Ishikawa (cell line): ENCODE measurements at regions not wholly inside any gene's neighbourhood (a gene's known extent, or its start where the extent isn't known, plus 50 kb on each side); places are given as distances from the start of the nearest gene placed in this dataset.

Source experiments
- CEBPB ChIP-seq: IDR thresholded peaks from 2 replicates; pipeline ENCODE4 v1.6.1; 2012
- CREB1 ChIP-seq: IDR thresholded peaks from 2 replicates; pipeline ENCODE4 v1.6.1; 2012; ENCODE audit warnings: low read depth
- EGR1 ChIP-seq: IDR thresholded peaks from 2 replicates; pipeline ENCODE4 v1.6.1; 2012
- EP300 ChIP-seq: IDR thresholded peaks from 2 replicates; pipeline ENCODE4 v1.6.1; 2012; ENCODE audit warnings: borderline replicate concordance
- FOXM1 ChIP-seq: IDR thresholded peaks from 2 replicates; pipeline ENCODE4 v1.6.1; 2012; ENCODE audit warnings: low read depth, borderline replicate concordance
- MAX ChIP-seq: IDR thresholded peaks from 2 replicates; pipeline ENCODE4 v1.6.1; 2012
- NFIC ChIP-seq: IDR thresholded peaks from 2 replicates; pipeline ENCODE4 v1.6.1; 2012
- RAD21 ChIP-seq: IDR thresholded peaks from 2 replicates; pipeline ENCODE4 v1.6.1; 2012; ENCODE audit warnings: low read depth
- REST ChIP-seq: IDR thresholded peaks from 2 replicates; pipeline ENCODE4 v1.6.1; 2012; ENCODE audit warnings: low read depth, mild to moderate bottlenecking
- TAF1 ChIP-seq: IDR thresholded peaks from 2 replicates; pipeline ENCODE4 v1.6.1; 2012; ENCODE audit warnings: low read depth, mild to moderate bottlenecking
- TCF12 ChIP-seq: IDR thresholded peaks from 2 replicates; pipeline ENCODE4 v1.6.1; 2012; ENCODE audit warnings: low read depth
- TEAD4 ChIP-seq: IDR thresholded peaks from 2 replicates; pipeline ENCODE4 v1.6.1; 2012
- USF1 ChIP-seq: IDR thresholded peaks from 2 replicates; pipeline ENCODE4 v1.6.1; 2012
- YY1 ChIP-seq: IDR thresholded peaks from 2 replicates; pipeline ENCODE4 v1.6.1; 2012; ENCODE audit warnings: low read depth
- ZBTB7A ChIP-seq: IDR thresholded peaks from 2 replicates; pipeline ENCODE4 v1.6.1; 2012; ENCODE audit warnings: low read depth

GRCh38 chr6:114897536-114897935 lies 554.7 kb upstream of the HS3ST5 start:
- no peak for TF ChIP-seq MAX
- no peak for TF ChIP-seq EP300
- TF ChIP-seq ZBTB7A, result no peak
- no peak for TF ChIP-seq TAF1
- TF ChIP-seq FOXM1, result no peak
- TF ChIP-seq EGR1, result no peak

- TF ChIP-seq RAD21 (no peak), ZBTB7A (no peak), REST (no peak), FOXM1 (no peak), TCF12 (no peak), MAX (no peak), TAF1 (no peak), EP300 (no peak), NFIC (no peak), YY1 (no peak), EGR1 (no peak), USF1 (no peak)
Measured at GRCh38 chr6:114892211-114892610, 549.4 kb upstream of the HS3ST5 start.

- TF ChIP-seq CREB1, result no peak
- TF ChIP-seq REST, result no peak
- TF ChIP-seq NFIC, result no peak
- no peak for TF ChIP-seq TEAD4
- no peak for TF ChIP-seq RAD21
- TF ChIP-seq CEBPB, result no peak
- no peak for TF ChIP-seq ZBTB7A
- no peak for TF ChIP-seq USF1
- TF ChIP-seq MAX, result no peak
- TF ChIP-seq FOXM1, result no peak
- TF ChIP-seq EGR1, result no peak
Measured at GRCh38 chr6:114888241-114888640, 545.4 kb upstream of the HS3ST5 start.

GRCh38 chr6:114886670-114887436 lies 544.0 kb upstream of the HS3ST5 start:
- TF ChIP-seq NFIC (no peak), CEBPB (no peak), EGR1 (no peak), ZBTB7A (no peak), TCF12 (no peak), TAF1 (no peak), CREB1 (no peak), TEAD4 (no peak), FOXM1 (no peak), RAD21 (no peak), EP300 (no peak), YY1 (no peak), MAX (no peak), REST (no peak), USF1 (no peak)
